ENCODE measurements at regions not wholly inside any gene's neighbourhood (a gene's known extent, or its start where the extent isn't known, plus 50 kb on each side); places are given as distances from the start of the nearest gene placed in this dataset.

DNA sequence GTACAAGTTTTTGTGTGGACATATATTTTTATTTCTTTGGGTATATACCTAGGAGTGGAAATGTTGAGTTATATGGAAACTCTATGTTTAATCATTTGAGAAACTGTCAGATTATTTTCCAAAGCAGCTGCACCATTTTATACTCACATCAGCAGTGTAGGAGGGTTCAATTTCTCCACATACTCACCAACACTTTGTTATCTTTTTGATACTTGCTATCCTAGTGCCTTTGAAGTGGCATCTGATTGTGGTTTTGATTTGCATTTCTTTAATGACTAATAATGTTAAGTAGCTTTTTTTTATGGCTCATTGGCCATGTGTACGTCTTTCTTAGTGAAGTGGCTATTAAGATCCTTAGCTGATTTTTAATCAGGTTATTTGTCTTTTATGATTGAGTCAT, 64.7 kb upstream of the SLC8A1 start:
- no peak for ATAC-seq
- peaks cover 6% of the 10 kb centered on the region for H3K4me1 ChIP-seq
- no peaks in the 10 kb centered on the region for H3K36me3 ChIP-seq (ENCODE audit: insufficient read depth in 1 of 2, low read depth in 1 of 2)
- H3K9me3 ChIP-seq = no peaks in the 10 kb centered on the region
- no peak for DNase-seq
- no peak overlapping the region for H3K27ac ChIP-seq
- intact Hi-C loops (cut with DNase I) = no loop called here
- H3K27me3 ChIP-seq (ENCODE audit: insufficient read depth in 3 of 3, low read length in 2 of 3) = no peaks in the 10 kb centered on the region
- 66 to 94% (median 74%) methylated on average over 1 of the region's 1 CpG for WGBS, 3 donors
- no peak overlapping the region for H3K4me3 ChIP-seq
- TF ChIP-seq, protein P1, sequence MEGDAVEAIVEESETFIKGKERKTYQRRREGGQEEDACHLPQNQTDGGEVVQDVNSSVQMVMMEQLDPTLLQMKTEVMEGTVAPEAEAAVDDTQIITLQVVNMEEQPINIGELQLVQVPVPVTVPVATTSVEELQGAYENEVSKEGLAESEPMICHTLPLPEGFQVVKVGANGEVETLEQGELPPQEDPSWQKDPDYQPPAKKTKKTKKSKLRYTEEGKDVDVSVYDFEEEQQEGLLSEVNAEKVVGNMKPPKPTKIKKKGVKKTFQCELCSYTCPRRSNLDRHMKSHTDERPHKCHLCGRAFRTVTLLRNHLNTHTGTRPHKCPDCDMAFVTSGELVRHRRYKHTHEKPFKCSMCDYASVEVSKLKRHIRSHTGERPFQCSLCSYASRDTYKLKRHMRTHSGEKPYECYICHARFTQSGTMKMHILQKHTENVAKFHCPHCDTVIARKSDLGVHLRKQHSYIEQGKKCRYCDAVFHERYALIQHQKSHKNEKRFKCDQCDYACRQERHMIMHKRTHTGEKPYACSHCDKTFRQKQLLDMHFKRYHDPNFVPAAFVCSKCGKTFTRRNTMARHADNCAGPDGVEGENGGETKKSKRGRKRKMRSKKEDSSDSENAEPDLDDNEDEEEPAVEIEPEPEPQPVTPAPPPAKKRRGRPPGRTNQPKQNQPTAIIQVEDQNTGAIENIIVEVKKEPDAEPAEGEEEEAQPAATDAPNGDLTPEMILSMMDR (IDR thresholded peaks at IDR 0.05) = no peak

DNA sequence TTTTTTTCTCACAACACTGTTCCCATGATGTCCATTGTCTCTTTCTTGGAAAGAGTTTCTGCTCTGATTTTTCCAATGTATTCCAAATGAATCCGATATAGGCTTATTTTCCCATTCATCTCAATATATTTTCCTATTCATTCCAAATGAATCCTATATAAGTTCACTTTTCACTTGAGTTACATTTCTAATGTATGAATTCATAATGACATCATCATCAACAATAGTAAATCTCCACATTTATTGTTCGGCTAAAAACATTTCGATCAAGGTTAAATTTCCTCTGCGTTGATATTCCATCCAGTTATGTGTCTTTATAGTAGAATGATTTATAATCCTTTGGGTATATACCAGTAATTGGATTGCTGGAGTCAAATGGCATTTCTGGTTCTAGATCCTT, 76.7 kb upstream of the SLC8A1 start:
- intact Hi-C loops (cut with DNase I) = no loop called here
- TF ChIP-seq, protein P1 (IDR thresholded peaks at IDR 0.05) = no peak

GRCh38 chr2:40531359-40531758, 79.5 kb upstream of the SLC8A1 start:
- no peaks in the 10 kb centered on the region for H3K27me3 ChIP-seq (ENCODE audit: insufficient read depth in 3 of 3, low read length in 2 of 3)
- DNase-seq (no peak), ATAC-seq (no peak)
- no peak overlapping the region for H3K4me3 ChIP-seq
- H3K36me3 ChIP-seq (ENCODE audit: insufficient read depth in 1 of 2, low read depth in 1 of 2) = no peaks in the 10 kb centered on the region
- H3K9me3 ChIP-seq = no peaks in the 10 kb centered on the region
- H3K4me1 ChIP-seq = no peaks in the 10 kb centered on the region
- intact Hi-C loops (cut with DNase I) = no loop called here
- TF ChIP-seq, protein P1 (IDR thresholded peaks at IDR 0.05) = no peak
- H3K27ac ChIP-seq = no peak overlapping the region

More for the DNA sequence above, 76.7 kb upstream of the SLC8A1 start:
- H3K27ac ChIP-seq = no peak overlapping the region
- H3K36me3 ChIP-seq (ENCODE audit: insufficient read depth in 1 of 2, low read depth in 1 of 2) = no peaks in the 10 kb centered on the region
- ATAC-seq (no peak), DNase-seq (no peak)
- no peak overlapping the region for H3K4me3 ChIP-seq
- H3K9me3 ChIP-seq = no peaks in the 10 kb centered on the region
- no peaks in the 10 kb centered on the region for H3K4me1 ChIP-seq
- no peaks in the 10 kb centered on the region for H3K27me3 ChIP-seq (ENCODE audit: insufficient read depth in 3 of 3, low read length in 2 of 3)
- WGBS, 3 donors = 92 to 95% (median 94%) methylated on average over 4 of the region's 4 CpGs

DNA sequence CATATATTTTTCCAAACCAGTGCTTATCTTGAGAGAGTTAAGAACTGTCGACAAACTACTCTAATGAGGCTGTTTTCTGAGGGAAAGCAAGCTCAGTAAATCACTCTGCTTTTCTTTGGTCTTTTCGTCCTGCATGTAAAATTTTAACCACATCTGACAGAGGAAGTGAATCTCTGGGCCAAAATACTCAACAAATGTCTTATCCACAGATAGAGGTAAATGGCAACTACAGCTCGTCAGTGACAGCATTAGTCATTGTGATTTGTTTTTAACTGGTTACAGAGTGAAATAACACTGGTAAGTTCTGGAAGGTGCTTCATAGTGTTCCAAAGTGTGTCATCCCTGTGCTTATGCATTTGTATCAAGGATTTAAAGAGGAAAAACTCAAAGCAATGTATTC, 82.6 kb upstream of the SLC8A1 start:
- TF ChIP-seq, protein P1 (IDR thresholded peaks at IDR 0.05) = no peak

GRCh38 chr2:40535972-40536371, 84.1 kb upstream of the SLC8A1 start:
- WGBS, 3 donors = 69 to 72% (median 71%) methylated on average over 4 of the region's 4 CpGs
- Histone ChIP-seq H3K27ac (no peak overlapping the region), H3K4me1 (no peaks in the 10 kb centered on the region), H3K9me3 (no peaks in the 10 kb centered on the region), H3K27me3 (ENCODE audit: insufficient read depth in 3 of 3, low read length in 2 of 3) (no peaks in the 10 kb centered on the region), H3K36me3 (ENCODE audit: insufficient read depth in 1 of 2, low read depth in 1 of 2) (no peaks in the 10 kb centered on the region), H3K4me3 (no peak overlapping the region)
- TF ChIP-seq, protein P1 (IDR thresholded peaks at IDR 0.05) = no peak
- no peak for DNase-seq
- ATAC-seq = no peak
- intact Hi-C loops (cut with DNase I) = no loop called here

More for the DNA sequence above, 82.6 kb upstream of the SLC8A1 start:
- 59 to 74% (median 67%) methylated on average over 3 of the region's 3 CpGs for WGBS, 3 donors
- intact Hi-C loops (cut with DNase I) = no loop called here
- Histone ChIP-seq H3K4me3 (no peak overlapping the region), H3K36me3 (ENCODE audit: insufficient read depth in 1 of 2, low read depth in 1 of 2) (no peaks in the 10 kb centered on the region), H3K27me3 (ENCODE audit: insufficient read depth in 3 of 3, low read length in 2 of 3) (no peaks in the 10 kb centered on the region), H3K27ac (no peak overlapping the region), H3K4me1 (no peaks in the 10 kb centered on the region), H3K9me3 (no peaks in the 10 kb centered on the region)
- ATAC-seq (no peak), DNase-seq (no peak)
